HepG2 (cell line): ENCODE measurements at regions not wholly inside any gene's neighbourhood (a gene's known extent, or its start where the extent isn't known, plus 50 kb on each side); places are given as distances from the start of the nearest gene placed in this dataset.

Source experiments
- CBX5 ChIP-seq: sonication (generic); formaldehyde crosslinking; IDR thresholded peaks from 2 replicates; pipeline ENCODE4 v1.4.0; 2020; ENCODE audit warnings: missing genetic modification reagents, borderline replicate concordance
- PHF8 ChIP-seq: sonication (generic); formaldehyde crosslinking; IDR thresholded peaks from 2 replicates; pipeline ENCODE4 v1.5.0; 2020; ENCODE audit warnings: missing genetic modification reagents
- RXRA ChIP-seq: sonication (generic); formaldehyde crosslinking; IDR thresholded peaks from 2 replicates; pipeline ENCODE4 v1.5.1; 2020; ENCODE audit warnings: missing genetic modification reagents
- ZNF558 ChIP-seq: sonication (generic); formaldehyde crosslinking; IDR thresholded peaks from 2 replicates; pipeline ENCODE4 v1.9.0; 2022; ENCODE audit warnings: mild to moderate bottlenecking, missing genetic modification reagents, borderline replicate concordance
- ZNF652 ChIP-seq: IDR thresholded peaks from 2 replicates; pipeline ENCODE4 v1.6.1; 2016; ENCODE audit warnings: low read depth, borderline replicate concordance
- TF ChIP-seq, protein P1 (sequence below): sonication (generic); formaldehyde crosslinking; IDR thresholded peaks from 2 replicates; pipeline ENCODE4 v1.5.0; 2020; ENCODE audit warnings: mild to moderate bottlenecking, missing genetic modification reagents, moderate library complexity

DNA sequence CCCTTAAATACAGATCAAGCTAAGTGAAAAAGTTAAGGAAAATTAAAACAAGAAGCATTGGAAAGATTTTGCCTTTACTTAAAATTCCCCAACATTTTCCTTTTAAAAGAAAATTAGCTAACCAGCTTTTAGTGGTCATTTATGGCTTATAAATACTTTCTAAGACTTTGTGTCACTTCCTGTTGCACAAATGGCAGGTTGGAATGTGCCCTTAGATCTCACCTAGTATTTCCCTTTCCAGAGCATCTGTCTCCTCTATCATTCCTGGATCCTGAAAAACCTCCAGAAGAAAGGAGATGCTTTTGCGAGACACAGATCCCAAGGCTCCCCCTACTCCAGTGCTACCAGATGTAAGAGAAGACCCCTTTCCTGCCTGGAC is 58.3 kb downstream of the ARF6 start:
- TF ChIP-seq ZNF558 (CRISPR knock-in tag), result no peak
- TF ChIP-seq PHF8 (CRISPR knock-in tag), result no peak
- TF ChIP-seq ZNF652 (CRISPR knock-in tag), result no peak
- TF ChIP-seq CBX5 (CRISPR knock-in tag), result no peak
- TF ChIP-seq, protein P1, sequence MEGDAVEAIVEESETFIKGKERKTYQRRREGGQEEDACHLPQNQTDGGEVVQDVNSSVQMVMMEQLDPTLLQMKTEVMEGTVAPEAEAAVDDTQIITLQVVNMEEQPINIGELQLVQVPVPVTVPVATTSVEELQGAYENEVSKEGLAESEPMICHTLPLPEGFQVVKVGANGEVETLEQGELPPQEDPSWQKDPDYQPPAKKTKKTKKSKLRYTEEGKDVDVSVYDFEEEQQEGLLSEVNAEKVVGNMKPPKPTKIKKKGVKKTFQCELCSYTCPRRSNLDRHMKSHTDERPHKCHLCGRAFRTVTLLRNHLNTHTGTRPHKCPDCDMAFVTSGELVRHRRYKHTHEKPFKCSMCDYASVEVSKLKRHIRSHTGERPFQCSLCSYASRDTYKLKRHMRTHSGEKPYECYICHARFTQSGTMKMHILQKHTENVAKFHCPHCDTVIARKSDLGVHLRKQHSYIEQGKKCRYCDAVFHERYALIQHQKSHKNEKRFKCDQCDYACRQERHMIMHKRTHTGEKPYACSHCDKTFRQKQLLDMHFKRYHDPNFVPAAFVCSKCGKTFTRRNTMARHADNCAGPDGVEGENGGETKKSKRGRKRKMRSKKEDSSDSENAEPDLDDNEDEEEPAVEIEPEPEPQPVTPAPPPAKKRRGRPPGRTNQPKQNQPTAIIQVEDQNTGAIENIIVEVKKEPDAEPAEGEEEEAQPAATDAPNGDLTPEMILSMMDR, result no peak
- no peak for TF ChIP-seq RXRA
